HT1080 (cell line): ENCODE measurements at regions not wholly inside any gene's neighbourhood (a gene's known extent, or its start where the extent isn't known, plus 50 kb on each side); places are given as distances from the start of the nearest gene placed in this dataset.
A peak's percentile ranks its signal among the peaks of the same experiment; 100 is the strongest.
"Not testable (repeated sequence)": the region's sequence is repeated elsewhere in the genome, so short reads cannot be mapped to it uniquely, and the experiment has no call there.

Source experiments
- DNase-seq: peaks from one replicate; pipeline ENCODE4 v3.0.0-alpha.2; 2015; ENCODE audit warnings: low read depth

DNA sequence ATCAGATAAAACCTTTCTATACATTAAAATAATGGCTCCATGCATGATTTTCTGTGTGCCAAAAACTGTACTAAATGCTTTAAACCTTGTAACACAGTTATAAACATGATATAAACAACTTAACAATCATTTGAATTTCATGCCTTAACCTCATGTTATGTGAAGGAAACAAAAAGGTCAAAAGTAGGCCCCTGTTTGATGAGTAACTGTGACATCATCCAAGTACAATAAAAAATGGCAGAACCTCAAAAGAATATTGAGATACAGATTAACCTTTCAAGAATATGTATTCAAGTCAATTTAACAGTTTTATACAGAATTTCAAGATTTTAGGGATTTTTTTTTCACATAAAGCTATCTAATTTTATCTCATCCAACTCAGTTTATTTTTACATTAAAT lies 310.7 kb upstream of the DCN start:
- DNase-seq, result peak; percentile 24

DNA sequence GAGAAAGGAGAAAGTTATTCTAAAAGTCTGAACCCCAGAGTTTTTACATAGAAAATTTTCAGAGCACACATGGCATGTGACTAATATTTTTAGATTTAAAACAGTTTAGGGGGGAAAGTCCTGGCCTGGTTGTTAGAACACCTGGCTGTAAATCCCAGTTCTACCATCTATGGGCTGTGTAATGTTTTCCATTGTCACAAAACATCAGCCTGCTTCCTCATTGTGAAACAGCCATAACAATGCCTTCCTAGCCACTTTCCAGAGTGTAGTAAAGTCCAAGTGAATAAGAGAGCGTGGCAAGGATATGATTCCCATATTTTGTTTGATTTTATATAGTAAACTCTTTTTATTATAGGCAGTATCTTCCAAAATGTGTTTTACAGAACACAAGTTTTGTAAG lies 310.0 kb upstream of the DCN start:
- DNase-seq, result no peak

DNA sequence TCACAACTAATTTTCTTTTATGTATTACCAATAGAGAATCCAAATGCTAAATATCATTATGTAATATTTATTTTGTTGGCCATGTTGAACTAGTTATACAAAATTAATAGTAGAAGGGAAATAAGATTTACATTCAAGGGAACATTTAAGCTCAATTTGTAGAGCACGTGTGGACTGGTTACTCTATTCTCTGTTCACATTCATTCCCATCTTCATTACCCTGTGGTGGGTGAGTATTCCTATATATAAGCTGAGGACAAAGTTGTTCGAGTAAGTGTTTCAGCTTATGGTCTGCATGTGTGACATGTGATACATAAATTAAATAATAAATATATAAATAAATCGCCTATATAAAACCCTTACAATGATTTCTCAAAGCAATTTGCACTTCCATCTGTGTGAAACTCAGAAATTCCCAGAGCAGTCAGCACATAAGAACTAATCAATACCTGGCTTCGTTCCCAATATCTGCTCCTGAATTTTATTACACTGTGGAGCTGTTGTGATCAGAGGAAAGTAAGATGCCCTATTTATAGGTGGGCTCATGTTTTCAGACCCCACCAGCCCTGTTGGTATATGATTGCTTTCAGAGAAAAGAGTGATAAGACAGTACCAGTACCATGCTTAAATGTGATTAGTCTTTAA lies 308.2 kb upstream of the DCN start:
- DNase-seq, result no peak

DNA sequence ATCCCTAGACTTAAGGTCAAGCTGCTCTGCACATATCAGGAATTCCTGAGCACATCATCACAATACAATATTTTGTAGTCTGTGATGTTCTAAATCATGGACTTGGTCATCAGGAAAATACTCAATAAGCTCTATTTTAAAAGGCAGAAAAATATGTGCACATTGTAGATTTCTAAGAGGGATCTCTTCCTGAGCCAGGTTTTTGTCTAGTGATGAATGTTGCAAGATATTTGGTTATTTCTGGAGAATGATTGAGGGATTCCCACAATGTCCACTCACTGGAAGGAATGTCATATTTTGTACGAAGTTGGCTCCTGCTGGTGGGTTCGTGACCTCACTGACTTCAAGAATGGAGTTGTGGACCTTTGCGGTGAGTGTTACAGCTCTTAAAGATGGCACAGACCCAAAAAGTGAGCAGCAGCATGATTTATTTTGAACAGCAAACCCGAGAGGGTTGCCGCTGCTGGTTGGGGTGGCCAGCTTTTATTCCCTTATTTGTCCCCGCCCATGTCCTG lies 300.9 kb upstream of the DCN start:
- DNase-seq, result no peak

DNA sequence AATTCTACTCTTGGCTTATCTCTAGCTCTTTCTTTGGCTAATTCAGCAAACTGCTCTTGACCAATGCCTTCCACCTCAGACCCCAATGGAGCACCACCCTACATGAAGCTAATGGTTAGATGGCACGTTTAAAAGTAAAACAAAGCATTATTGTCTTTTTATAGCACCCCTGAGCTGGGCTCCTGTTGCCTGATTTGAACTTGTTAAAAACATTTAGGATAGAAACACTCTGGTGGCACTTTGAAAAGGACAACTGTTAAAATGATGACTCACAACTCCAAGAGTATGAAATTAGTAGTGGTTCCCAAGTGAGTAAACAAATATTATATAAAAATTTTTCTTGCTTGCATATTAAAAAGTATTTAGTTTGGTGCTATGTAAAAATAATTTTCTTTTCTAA lies 299.6 kb upstream of the DCN start:
- no peak for DNase-seq

DNA sequence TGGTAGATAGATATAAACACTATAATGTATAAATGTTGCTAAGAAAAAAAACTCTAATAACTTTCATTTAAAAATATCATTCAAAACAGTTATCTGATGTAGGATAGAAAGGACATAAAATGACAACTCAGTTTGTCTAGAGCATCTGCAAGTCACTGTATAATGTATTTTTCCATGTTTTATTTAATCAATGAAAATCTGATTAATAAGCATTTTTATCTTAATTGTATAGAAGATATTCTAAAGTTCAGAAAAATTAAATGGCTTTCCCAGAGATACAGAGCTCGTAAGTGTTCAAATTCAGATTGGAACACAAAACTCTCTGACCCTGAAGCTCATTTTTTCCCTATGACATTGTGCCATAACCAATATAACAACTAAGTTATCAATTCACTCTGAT lies 295.9 kb upstream of the DCN start:
- DNase-seq, result no peak

DNA sequence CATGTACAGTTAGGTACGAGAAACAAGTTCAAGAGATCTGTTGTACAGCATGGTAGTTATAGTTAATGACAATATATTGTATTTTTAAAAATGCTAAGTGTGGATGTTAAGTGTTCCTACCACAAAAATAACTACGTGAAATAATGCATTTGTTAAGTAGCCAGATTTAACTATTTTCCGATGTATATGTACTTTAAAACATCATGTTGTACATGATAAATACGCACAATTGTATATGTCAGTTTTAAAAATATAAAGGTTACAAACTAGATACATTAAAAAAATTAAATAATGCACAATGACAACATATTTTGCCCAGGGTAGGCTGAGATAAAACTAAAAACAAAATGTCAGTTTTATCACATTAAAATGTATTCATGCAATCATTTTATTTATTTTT lies 285.1 kb upstream of the DCN start:
- no peak for DNase-seq

DNA sequence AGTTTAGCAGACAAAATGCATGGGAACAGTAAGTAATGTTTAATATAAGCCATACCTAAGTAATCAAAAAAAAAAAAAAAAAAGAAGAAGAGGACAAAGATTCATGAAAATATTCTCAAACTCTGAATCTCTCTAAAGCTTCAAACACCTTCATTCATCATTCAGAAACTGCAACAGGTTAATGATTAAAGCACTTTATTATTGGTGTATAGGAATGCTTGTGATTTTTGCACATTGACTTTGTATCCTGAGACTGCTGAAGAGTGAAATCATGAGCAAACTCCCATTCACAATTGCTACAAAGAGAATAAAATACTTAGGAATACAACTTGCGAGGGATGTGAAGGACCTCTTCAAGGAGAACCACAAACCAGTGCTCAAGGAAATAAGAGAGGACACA lies 278.4 kb upstream of the DCN start:
- DNase-seq, result no peak

DNA sequence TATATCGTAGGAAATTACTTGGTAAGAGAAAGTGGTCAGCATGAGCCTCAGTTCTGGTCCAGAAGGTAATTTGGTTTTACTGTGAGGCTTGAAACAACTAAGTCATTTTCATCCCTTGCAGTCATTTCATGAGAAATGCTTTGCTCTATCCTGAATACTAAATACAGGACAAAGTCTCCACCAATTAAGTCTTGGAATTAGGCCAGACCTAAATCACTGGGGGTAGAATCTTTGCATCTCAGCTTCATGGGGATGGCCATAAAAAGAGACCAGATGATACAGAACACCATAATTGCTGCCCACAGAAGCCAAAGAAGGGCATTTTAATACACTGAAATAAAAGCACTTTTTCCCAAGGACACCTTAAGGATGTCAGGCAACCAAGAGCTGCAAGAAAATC lies 277.9 kb upstream of the DCN start:
- DNase-seq, result no peak

DNA sequence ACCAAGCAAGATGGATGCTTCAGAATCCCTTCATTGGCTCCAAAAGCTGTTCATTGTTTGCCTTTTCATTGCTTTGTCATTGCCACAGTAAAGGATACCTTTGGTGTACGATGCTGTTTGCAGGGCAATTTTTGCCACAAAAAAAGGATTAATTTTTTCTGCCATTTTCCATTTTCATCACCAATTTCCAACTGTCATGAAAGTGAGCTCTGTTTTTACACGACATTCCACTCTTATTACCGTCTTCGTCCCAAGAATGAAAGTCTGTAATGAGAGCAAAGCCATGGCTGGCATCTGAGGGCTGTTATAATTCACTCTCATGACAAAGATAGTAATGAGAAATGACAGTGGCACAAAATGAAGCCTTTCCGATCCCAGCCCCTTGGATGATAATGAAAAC lies 272.7 kb upstream of the DCN start:
- DNase-seq, result no peak

DNA sequence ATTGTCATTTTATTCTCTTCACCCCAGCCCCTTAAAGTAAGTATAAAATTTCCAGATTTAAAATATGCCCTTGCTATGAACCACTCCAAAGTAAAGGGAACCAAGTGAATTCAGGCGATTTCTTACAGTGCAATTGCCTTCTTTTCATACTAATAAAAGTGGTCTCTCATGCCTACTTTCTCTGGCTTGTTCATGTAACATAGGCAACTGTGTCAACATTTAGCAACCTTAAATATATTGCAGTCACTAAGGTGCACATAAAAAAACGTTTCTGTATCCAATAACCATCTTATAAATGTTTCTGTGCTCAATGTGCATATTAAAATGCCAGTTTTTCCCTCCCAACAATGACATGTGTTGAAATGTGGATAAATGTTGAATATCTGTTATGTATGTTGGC lies 271.6 kb upstream of the DCN start:
- no peak for DNase-seq

DNA sequence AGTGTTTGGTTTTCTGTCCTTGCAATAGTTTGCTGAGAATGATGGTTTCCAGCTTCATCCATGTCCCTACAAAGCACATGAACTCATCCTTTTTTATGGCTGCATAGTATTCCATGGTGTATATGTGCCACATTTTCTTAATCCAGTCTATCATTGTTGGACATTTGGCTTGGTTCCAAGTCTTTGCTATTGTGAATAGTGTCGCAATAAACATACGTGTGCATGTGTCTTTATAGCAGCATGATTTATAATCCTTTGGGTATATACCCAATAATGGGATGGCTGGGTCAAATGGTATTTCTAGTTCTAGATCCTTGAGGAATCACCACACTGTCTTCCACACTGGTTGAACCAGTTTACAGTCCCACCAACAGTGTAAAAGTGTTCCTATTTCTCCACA lies 269.8 kb upstream of the DCN start:
- DNase-seq, result not testable (repeated sequence)

DNA sequence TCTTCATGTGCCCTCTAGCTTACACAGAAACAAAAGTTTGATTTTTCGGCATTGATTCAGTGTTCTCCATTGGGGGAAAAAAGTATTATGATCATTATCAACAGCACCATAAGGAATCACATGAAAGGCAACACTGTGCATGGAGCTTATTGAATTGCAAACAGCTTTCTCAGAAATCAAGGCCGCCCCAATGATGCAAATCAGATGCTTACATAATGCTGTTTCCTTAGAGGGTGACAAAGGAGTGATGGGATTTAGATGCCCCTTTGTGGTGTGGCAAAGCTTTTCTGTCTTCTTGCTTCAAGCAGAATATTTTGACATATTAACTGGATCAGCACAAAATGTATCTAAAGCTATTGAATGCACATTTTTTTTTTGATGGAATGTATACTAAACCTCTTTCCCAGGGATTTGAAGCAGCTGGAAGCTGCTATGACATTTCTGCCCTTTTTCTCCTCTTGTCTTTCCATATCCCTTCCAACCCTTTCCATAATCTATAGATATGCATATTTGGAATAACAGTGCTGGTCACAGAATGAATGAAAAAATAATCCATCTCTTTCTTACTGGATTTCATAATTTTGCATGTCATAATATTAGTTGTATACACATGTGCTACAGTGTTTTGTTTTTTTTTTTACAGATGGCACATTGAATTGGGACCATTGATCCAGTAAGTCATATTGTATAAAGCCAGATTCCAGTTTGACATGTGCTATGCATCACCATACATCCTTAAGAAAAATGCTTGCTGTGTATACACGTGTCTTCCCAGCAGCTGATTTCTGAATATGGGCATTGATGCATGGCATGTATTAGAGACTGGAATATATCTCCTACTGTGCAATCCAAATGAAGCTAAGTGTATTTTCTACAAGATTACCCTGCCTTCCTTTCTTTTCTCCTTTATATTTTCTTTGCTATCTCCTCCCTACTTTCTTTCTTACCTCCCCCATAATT lies 259.7 kb upstream of the DCN start:
- no peak for DNase-seq

DNA sequence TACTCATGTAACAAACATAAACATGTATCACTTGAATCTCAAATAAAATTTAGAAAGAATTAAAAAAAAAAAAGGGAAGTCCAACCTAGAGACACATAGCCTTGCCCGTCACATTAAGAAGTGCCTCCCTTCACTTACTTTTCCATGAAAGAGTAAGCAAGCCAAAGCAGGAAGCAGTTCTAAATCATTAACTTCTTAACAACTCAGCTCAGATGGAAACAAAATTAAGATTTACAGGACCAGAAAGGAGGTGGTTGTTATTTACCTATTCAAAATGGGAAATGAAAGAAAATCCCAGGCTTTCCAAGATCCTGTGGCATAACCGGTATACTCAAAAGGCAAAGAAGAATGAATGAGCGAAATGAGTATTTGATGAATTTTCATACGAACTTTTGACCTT lies 258.6 kb upstream of the DCN start:
- DNase-seq, result no peak

DNA sequence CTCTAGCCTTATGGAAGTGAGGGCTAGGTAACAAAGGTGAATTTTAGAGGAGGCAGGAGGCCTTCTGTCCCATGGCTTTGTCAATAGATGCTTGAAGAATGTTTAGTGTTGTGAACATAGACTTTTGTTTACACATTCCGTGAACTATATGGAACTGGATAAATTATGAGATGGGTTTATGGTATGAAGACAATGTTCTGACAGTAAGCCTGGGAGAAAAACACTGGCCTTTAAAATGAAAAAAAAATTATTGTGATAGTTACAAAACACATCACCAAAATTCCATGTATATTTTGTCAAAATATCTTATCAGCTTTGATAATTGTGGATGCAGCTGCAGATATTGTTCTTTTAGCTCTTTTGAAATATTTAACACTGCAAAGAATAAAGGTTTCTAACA lies 251.5 kb upstream of the DCN start:
- DNase-seq, result no peak

DNA sequence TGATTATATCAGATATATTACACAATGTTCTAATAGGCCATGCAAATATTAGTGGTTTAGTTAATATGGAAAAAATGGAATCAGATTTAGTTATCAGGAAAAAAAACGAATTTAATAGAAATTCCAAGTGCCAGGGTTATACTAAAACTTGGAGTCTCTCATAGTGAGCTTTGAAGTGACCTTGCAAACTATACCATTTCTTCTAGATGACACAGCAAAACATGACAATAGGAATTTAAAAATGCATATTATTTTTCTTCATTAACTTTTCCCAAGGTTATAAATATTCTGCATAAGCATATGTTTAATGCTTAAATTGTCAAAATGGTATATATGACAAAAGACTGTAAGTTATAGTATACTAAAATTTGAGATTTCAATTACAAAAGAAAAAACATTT lies 250.1 kb upstream of the DCN start:
- no peak for DNase-seq

DNA sequence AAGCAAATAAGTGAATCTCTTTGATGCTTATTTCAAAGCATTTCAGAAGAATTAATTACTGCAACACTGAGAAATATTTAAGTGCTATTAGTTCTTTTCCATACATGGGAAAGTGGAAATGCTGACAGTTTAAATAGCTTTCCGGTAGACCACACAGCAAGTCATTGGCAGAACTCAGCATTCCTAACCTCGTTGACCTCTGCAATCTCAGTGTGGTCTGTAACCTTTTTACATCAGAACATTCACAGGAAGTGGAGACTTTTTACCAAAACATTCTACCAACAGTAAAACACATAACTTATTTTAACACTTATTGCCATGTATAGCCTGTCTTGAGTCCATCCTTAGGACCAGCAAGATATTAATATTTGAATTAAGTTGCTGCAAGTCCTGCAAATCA lies 249.5 kb upstream of the DCN start:
- DNase-seq, result peak; percentile 11

DNA sequence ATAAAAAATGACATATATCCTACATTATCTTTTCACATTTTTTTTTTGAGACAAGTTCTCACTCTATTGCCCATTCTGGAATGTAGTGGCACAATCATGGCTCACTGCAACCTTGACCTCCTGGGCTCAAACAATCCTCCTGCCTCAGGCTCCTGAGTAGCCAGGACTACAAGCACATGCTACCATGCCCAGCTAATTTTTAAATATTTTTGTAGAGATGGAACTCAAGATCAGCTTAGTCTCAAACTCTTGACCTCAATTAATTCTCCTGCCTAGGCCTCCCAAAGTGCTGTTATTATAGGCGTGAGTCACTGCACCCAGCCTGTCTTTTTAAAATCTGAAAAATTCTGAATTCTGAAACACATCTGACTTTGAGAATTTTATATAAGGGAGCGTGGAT lies 241.9 kb upstream of the DCN start:
- no peak for DNase-seq

DNA sequence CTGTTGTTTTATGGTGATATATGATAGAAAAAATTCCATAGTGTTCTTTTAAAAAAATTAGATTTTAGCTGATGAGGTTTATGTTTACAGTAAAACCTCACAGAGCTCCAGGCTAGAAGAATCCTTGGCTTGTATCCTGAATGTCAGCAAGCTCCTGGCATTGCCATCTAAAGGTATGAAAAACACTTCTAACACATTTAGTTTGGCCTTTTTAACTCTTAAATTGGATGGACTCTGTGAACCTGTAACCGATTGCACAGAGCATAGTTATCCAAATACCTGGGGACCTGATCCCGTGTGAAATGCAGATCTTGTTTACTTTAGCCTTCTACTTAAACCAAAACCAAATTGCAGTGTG lies 241.1 kb upstream of the DCN start:
- no peak for DNase-seq

DNA sequence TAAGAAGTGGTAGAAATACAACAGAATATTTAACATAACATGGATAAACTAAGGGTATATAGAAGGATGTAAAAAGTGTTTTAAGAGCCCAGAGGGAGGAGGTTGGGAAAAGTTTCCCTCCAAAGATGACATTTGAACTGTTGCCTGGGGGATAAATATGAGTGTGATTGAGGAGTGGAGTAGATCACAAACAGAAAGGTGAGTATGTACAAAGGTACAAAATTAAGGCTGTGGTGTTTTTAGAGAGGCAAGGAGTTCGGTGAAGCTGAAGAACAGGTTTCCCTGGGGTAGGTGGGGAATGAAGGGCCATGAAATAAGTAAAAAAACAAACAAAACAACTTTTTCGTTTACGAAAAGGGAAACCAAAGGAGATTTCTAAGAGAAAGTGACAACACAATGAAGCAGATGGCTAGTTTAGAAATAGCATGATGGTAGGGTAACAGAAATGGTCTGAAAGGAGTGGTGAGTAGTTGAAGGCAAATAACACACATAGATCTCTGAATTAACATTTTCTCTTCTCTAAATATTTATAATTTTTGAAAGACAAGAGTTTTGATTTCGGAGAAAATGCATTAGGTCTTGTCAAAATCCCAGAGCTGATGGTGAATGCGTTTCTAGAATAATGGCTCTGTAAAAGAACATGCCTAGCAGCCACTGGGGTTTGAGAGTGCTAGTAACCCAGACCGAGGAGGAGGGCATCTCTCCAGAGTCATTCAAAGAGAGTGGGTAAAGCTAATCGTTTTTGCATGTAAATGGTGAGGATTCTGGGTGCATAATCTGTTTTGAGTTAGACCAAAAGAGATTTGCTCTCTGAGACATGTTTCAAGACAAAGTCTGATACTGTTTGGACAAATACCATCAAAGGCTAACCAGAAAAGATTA lies 240.4 kb upstream of the DCN start:
- DNase-seq, result no peak

DNA sequence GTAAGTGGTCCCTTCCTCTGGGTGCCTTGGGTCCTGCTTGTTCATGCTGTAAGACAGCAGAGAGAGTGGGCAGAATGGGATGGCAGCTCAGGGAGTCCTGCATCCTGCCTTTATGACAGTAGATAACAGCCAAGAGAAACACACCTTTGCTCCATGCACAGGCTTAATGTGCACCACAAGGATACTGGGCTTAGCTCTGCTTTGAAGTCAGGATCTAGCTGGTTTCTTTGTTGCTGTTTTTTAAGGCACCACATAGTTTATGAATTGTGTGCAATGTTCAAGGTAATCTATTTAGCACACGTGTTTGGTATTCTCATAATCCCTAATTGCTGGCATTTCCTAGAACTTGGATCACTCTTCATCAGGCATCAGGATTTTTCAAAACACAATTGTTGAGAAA lies 239.5 kb upstream of the DCN start:
- DNase-seq, result no peak

DNA sequence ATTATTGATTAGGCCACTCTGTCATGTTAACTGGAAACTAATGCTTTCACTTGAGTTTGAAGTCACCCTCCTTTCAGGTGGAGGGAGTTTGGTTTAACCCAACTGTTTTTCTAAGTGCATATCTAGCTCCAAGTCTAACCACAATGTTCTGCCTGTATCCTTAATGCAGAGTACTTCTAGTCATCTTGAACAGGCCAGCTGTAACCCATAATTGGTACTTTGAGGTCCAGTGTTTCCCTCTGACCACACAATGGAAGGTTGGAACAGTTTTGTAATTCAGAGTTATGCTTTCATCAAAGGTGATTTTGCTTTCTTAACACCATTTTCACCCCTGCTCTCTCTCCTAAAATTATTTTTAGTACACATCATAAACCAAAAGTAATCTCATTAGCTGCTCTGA lies 237.2 kb upstream of the DCN start:
- DNase-seq, result no peak
